HCT116 (cell line): ENCODE measurements at regions not wholly inside any gene's neighbourhood (a gene's known extent, or its start where the extent isn't known, plus 50 kb on each side); places are given as distances from the start of the nearest gene placed in this dataset.

Experiments
- ATAC-seq: fragments of 200-7000 bp; cut with Tn5 transposase; 2 replicates; pipeline ENCODE4 v1.9.1; 2020; ENCODE audit warnings: mild to moderate bottlenecking, moderate library complexity
- BruUV-seq: library from RNA; stranded (reverse); fragments of 400-500 nt; replicated peaks from 2 replicates; lab custom pipeline; 2021; lab: Mats Ljungman, UMichigan
- CTCF ChIA-PET: fragments of 300-600 bp; sonication (Branson Sonifier 250); formaldehyde crosslinking; loops from one replicate; lab custom pipeline; 2021; ENCODE audit warnings: antibody characterized with exemption; lab: Charles Lee
- POLR2A ChIA-PET: fragments of 300-600, 350-600 bp; sonication (Branson Sonifier 250); formaldehyde crosslinking; loops from one replicate; lab custom pipeline; 2021; ENCODE audit warnings: antibody characterized with exemption; lab: Charles Lee
- RAD21 ChIA-PET, 2 experiments: fragments of 300-600 bp; sonication (Branson Sonifier 250); formaldehyde crosslinking; loops; one replicate each; lab custom pipeline; 2023; ENCODE audit warnings: low total read pairs in 2 of 2; ENCODE audit not compliant: uncharacterized antibody in 2 of 2, unreplicated experiment in 2 of 2, low non-redundant PET in 1 of 2; lab: Charles Lee
- DNase-seq: peaks from one replicate; pipeline ENCODE4 v3.0.0-alpha.2; 2010; ENCODE audit warnings: low read depth, low spot score
- H2AFZ ChIP-seq: fragments of 200-600 bp; shearing (Covaris generic), sonication (generic); 2 replicates; pipeline ENCODE4 v1.6.1; 2017; ENCODE audit warnings: low read depth, mixed run types, mixed read lengths, antibody characterized with exemption, low read length; ENCODE audit not compliant: poor library complexity, severe bottlenecking
- H3K27ac ChIP-seq: 2 replicates; pipeline ENCODE4 v1.5.1; 2012; ENCODE audit warnings: low read depth, low read length
- H3K27me3 ChIP-seq: fragments of 200-600 bp; sonication (generic); 2 replicates; pipeline ENCODE4 v1.6.1; 2016; ENCODE audit warnings: mixed run types, low read length, mixed read lengths; ENCODE audit not compliant: insufficient read depth
- H3K36me3 ChIP-seq, 2 experiments: fragments of 200-500 bp in 1 of 2; fragments of 200-600 bp in 1 of 2; sonication (Bioruptor generic) in 1 of 2; sonication (generic) in 1 of 2; 2 replicates each; pipeline versions ENCODE4 v1.5.1 to v1.6.1; 2014 to 2016; ENCODE audit warnings: low read length in 2 of 2, inconsistent platforms in 1 of 2, mixed read lengths in 1 of 2, mixed run types in 1 of 2; ENCODE audit not compliant: insufficient read depth in 2 of 2, control insufficient read depth in 1 of 2
- H3K4me1 ChIP-seq, 2 experiments: fragments of 200-600 bp in 1 of 2; sonication (generic) in 1 of 2; 2 replicates each; pipeline versions ENCODE4 v1.5.1 to v1.6.1; 2012 to 2017; ENCODE audit warnings: low read length in 2 of 2, inconsistent platforms in 1 of 2, mild to moderate bottlenecking in 1 of 2, mixed read lengths in 1 of 2, mixed run types in 1 of 2, moderate library complexity in 1 of 2; ENCODE audit not compliant: insufficient read depth in 2 of 2, control insufficient read depth in 1 of 2
- H3K4me2 ChIP-seq: fragments of 200-600 bp; sonication (generic); 2 replicates; pipeline ENCODE4 v1.6.1; 2017; ENCODE audit warnings: mixed run types, low read length, mixed read lengths
- H3K4me3 ChIP-seq, 2 experiments: fragments of 200-600 bp in 1 of 2; sonication (generic) in 1 of 2; replicated peaks in 1 of 2; 2 replicates each; pipeline ENCODE4 v1.5.1; 2011 to 2016; ENCODE audit warnings: low read length in 2 of 2, control low read depth in 1 of 2, low read depth in 1 of 2, mild to moderate bottlenecking in 1 of 2, mixed read lengths in 1 of 2, mixed run types in 1 of 2
- H3K79me2 ChIP-seq: fragments of 200-600 bp; sonication (generic); 2 replicates; pipeline ENCODE4 v1.6.1; 2017; ENCODE audit warnings: mild to moderate bottlenecking, mixed run types, low read length, moderate library complexity, mixed read lengths; ENCODE audit not compliant: insufficient read depth
- H3K9ac ChIP-seq: fragments of 200-600 bp; sonication (generic); 2 replicates; pipeline ENCODE4 v1.6.1; 2016; ENCODE audit warnings: low read length, mixed read lengths
- H3K9me2 ChIP-seq: fragments of 200-600 bp; sonication (generic), shearing (Covaris generic); 2 replicates; pipeline ENCODE4 v1.6.1; 2017; ENCODE audit warnings: mixed run types, mild to moderate bottlenecking, moderate library complexity; ENCODE audit not compliant: insufficient read depth
- H3K9me3 ChIP-seq, 2 experiments: fragments of 200-500 bp in 1 of 2; fragments of 200-600 bp in 1 of 2; sonication (Bioruptor generic) in 1 of 2; sonication (generic) in 1 of 2; 2 replicates each; pipeline ENCODE4 v1.6.1; 2014 to 2017; ENCODE audit warnings: low read length in 2 of 2, mixed read lengths in 2 of 2, inconsistent platforms in 1 of 2, low read depth in 1 of 2, mild to moderate bottlenecking in 1 of 2, mixed run types in 1 of 2, moderate library complexity in 1 of 2; ENCODE audit not compliant: control insufficient read depth in 1 of 2, insufficient read depth in 1 of 2
- H4K20me1 ChIP-seq: fragments of 200-600 bp; sonication (generic), shearing (Covaris generic); 2 replicates; pipeline ENCODE4 v1.6.1; 2017; ENCODE audit warnings: mixed run types, mild to moderate bottlenecking, moderate library complexity; ENCODE audit not compliant: insufficient read depth
- EGR1 ChIP-seq: IDR thresholded peaks from 2 replicates; pipeline ENCODE4 v1.6.1; 2012; ENCODE audit warnings: low read depth
- EZH2 ChIP-seq: fragments of 200-600 bp; sonication (generic); IDR thresholded peaks from 2 replicates; pipeline ENCODE4 v1.6.1; 2017; ENCODE audit warnings: antibody characterized with exemption, mixed run types
- FOSL1 ChIP-seq: IDR thresholded peaks from 2 replicates; pipeline ENCODE4 v1.6.1; 2012; ENCODE audit warnings: low read depth
- POLR2A ChIP-seq: IDR thresholded peaks from 2 replicates; pipeline ENCODE4 v1.7.0; 2011; ENCODE audit warnings: borderline replicate concordance; ENCODE audit not compliant: insufficient read depth, insufficient read length; ENCODE audit errors: extremely low read depth
- ZFX ChIP-seq: fragments of 450-650 bp; IDR thresholded peaks from 2 replicates; pipeline ENCODE4 v1.6.1; 2017
- intact Hi-C: fragments of 100-400 bp; cut with micrococcal nuclease; formaldehyde crosslinking; loops from 2 replicates; pipeline ENCODE4 v1.10.0; 2022
- TF ChIP-seq, protein P1 (sequence below), 3 experiments: fragments of 200-600 bp in 1 of 3; sonication (generic) in 1 of 3; IDR thresholded peaks in 2 of 3; conservative IDR thresholded peaks in 1 of 3; 2 replicates each; pipeline ENCODE4 v1.5.1; 2012 to 2017; ENCODE audit warnings: low read depth in 2 of 3, low read length in 2 of 3, antibody characterized with exemption in 1 of 3, borderline replicate concordance in 1 of 3, control low read depth in 1 of 3, mild to moderate bottlenecking in 1 of 3, mixed read lengths in 1 of 3, mixed run types in 1 of 3, moderate library complexity in 1 of 3; ENCODE audit not compliant: insufficient read depth in 1 of 3
- TF ChIP-seq, protein P2 (sequence below): IDR thresholded peaks from 2 replicates; pipeline ENCODE4 v1.6.1; 2012
- TF ChIP-seq, protein P3 (sequence below): IDR thresholded peaks from 2 replicates; pipeline ENCODE4 v1.6.1; 2011; ENCODE audit warnings: mild to moderate bottlenecking, low read length, moderate library complexity; ENCODE audit not compliant: insufficient replicate concordance; ENCODE audit errors: extremely low read depth

GRCh38 chr3:176159796-176160195, 1037.5 kb downstream of the TBL1XR1 start:
- Histone ChIP-seq H3K4me2 (no peak overlapping the region), H3K27me3 (no peaks in the 10 kb centered on the region), H3K9me2 (no peaks in the 10 kb centered on the region), H3K27ac (no peak overlapping the region), H2AFZ (no peak overlapping the region), H3K79me2 (no peaks in the 10 kb centered on the region), H4K20me1 (no peaks in the 10 kb centered on the region), H3K36me3 (no peaks in the 10 kb centered on the region), H3K4me3 (no peak overlapping the region), H3K9ac (no peak overlapping the region), H3K9me3 (no peaks in the 10 kb centered on the region), H3K4me1 (no peaks in the 10 kb centered on the region)
- ChIA-PET RAD21 (no interaction called here), CTCF (no interaction called here), POLR2A (no interaction called here)
- DNase-seq (no peak), ATAC-seq (no peak)
- intact Hi-C loops, result no loop called here
- BruUV-seq, result no TSS peak
- TF ChIP-seq, protein P1, sequence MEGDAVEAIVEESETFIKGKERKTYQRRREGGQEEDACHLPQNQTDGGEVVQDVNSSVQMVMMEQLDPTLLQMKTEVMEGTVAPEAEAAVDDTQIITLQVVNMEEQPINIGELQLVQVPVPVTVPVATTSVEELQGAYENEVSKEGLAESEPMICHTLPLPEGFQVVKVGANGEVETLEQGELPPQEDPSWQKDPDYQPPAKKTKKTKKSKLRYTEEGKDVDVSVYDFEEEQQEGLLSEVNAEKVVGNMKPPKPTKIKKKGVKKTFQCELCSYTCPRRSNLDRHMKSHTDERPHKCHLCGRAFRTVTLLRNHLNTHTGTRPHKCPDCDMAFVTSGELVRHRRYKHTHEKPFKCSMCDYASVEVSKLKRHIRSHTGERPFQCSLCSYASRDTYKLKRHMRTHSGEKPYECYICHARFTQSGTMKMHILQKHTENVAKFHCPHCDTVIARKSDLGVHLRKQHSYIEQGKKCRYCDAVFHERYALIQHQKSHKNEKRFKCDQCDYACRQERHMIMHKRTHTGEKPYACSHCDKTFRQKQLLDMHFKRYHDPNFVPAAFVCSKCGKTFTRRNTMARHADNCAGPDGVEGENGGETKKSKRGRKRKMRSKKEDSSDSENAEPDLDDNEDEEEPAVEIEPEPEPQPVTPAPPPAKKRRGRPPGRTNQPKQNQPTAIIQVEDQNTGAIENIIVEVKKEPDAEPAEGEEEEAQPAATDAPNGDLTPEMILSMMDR (IDR thresholded peaks at IDR 0.05 in 2 of 3, conservative IDR thresholded peaks at IDR 0.05 in 1 of 3; ENCODE audit: borderline replicate concordance in 1 of 3, insufficient read depth in 1 of 3, low read depth in 2 of 3, low read length in 2 of 3), result no peak
- TF ChIP-seq, protein P2, sequence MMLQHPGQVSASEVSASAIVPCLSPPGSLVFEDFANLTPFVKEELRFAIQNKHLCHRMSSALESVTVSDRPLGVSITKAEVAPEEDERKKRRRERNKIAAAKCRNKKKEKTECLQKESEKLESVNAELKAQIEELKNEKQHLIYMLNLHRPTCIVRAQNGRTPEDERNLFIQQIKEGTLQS, result no peak
- no peak for TF ChIP-seq EGR1
- no peak for TF ChIP-seq FOSL1
- no peak for TF ChIP-seq EZH2
- TF ChIP-seq, protein P3, sequence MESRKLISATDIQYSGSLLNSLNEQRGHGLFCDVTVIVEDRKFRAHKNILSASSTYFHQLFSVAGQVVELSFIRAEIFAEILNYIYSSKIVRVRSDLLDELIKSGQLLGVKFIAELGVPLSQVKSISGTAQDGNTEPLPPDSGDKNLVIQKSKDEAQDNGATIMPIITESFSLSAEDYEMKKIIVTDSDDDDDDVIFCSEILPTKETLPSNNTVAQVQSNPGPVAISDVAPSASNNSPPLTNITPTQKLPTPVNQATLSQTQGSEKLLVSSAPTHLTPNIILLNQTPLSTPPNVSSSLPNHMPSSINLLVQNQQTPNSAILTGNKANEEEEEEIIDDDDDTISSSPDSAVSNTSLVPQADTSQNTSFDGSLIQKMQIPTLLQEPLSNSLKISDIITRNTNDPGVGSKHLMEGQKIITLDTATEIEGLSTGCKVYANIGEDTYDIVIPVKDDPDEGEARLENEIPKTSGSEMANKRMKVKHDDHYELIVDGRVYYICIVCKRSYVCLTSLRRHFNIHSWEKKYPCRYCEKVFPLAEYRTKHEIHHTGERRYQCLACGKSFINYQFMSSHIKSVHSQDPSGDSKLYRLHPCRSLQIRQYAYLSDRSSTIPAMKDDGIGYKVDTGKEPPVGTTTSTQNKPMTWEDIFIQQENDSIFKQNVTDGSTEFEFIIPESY, result no peak
- no peak for TF ChIP-seq POLR2A
- no peak for TF ChIP-seq ZFX
